BJ (cell line): ENCODE measurements at regions not wholly inside any gene's neighbourhood (a gene's known extent, or its start where the extent isn't known, plus 50 kb on each side); places are given as distances from the start of the nearest gene placed in this dataset.

Experiments
- CTCF ChIA-PET: fragments of 350-600 bp; formaldehyde crosslinking; extraction: SDS; loops from one replicate; lab custom pipeline; 2021; ENCODE audit warnings: antibody characterized with exemption, inconsistent platforms; lab: Yijun Ruan, JAX
- POLR2A ChIA-PET: fragments of 300-600 bp; sonication (Branson Sonifier 250); formaldehyde crosslinking; extraction: SDS; loops from one replicate; lab custom pipeline; 2021; ENCODE audit warnings: antibody characterized with exemption; lab: Charles Lee
- DNase-seq: peaks from one replicate; pipeline ENCODE4 v3.0.0-alpha.2; 2011; ENCODE audit warnings: low read depth
- H3K27me3 ChIP-seq: 2 replicates; pipeline ENCODE4 v1.6.0; 2011; ENCODE audit warnings: low read length; ENCODE audit not compliant: control insufficient read depth, insufficient read depth
- H3K36me3 ChIP-seq: 2 replicates; pipeline ENCODE4 v1.5.1; 2011; ENCODE audit warnings: low read length; ENCODE audit not compliant: control insufficient read depth, insufficient read depth
- H3K4me3 ChIP-seq: 2 replicates; pipeline ENCODE4 v1.5.1; 2011; ENCODE audit warnings: low read depth, mild to moderate bottlenecking, control low read depth, low read length
- TF ChIP-seq, protein P1 (sequence below): IDR thresholded peaks from 2 replicates; pipeline ENCODE4 v1.5.1; 2011; ENCODE audit warnings: low read depth, mild to moderate bottlenecking, control low read depth, inconsistent platforms, low read length, moderate library complexity; ENCODE audit not compliant: insufficient read depth

- POLR2A ChIA-PET = no interaction called here
- CTCF ChIA-PET = no interaction called here
- TF ChIP-seq, protein P1, sequence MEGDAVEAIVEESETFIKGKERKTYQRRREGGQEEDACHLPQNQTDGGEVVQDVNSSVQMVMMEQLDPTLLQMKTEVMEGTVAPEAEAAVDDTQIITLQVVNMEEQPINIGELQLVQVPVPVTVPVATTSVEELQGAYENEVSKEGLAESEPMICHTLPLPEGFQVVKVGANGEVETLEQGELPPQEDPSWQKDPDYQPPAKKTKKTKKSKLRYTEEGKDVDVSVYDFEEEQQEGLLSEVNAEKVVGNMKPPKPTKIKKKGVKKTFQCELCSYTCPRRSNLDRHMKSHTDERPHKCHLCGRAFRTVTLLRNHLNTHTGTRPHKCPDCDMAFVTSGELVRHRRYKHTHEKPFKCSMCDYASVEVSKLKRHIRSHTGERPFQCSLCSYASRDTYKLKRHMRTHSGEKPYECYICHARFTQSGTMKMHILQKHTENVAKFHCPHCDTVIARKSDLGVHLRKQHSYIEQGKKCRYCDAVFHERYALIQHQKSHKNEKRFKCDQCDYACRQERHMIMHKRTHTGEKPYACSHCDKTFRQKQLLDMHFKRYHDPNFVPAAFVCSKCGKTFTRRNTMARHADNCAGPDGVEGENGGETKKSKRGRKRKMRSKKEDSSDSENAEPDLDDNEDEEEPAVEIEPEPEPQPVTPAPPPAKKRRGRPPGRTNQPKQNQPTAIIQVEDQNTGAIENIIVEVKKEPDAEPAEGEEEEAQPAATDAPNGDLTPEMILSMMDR = no peak
- Histone ChIP-seq H3K36me3 (no peaks in the 10 kb centered on the region), H3K27me3 (no peaks in the 10 kb centered on the region), H3K4me3 (no peak overlapping the region)
- no peak for DNase-seq
These were observed 218.5 kb upstream of the CADM1 start for GRCh38 chr11:115722711-115723110.

DNA sequence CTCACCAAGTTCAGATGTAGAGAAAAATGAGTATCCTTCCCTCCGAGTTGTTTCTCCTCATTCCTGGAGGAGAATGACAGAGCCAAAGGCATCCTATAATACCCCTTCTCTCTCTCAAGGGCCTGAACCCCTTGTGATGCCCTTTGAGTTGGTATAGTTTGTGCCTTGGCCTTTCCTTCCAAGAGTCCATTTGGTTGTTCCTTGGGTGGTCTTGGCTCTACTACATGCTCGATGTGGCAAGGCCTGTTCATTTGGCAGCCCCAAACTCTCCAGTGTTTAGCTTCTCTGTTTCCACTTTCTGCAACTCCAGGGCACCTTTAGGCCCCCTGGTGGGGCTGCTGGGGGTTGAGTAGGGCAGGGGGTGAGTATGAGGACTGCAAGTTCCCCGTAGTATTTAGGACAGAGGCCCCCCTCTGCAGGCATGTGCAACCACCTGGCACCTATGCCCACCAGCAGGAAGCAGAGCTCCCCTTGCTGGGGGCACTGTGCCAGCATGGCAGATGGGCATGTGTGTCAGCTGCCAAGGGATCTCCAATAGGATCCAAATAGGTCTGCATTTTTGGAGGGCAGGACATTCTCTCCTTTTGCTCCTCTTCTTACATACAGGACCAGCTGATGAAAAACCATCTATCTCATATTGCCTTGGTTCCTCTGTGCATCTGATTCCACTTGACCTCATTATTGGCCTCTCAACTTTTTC, 217.2 kb upstream of the CADM1 start:
- no peaks in the 10 kb centered on the region for H3K27me3 ChIP-seq
- H3K4me3 ChIP-seq = no peak overlapping the region
- no peaks in the 10 kb centered on the region for H3K36me3 ChIP-seq
- TF ChIP-seq, protein P1 = no peak
- CTCF ChIA-PET = interaction anchor here (0.6 kb wide), 1 partner anchor 595 kb away, joined by 3 read pairs; no protein-coding TSS in a partner anchor
- DNase-seq = no peak
- POLR2A ChIA-PET = no interaction called here

DNA sequence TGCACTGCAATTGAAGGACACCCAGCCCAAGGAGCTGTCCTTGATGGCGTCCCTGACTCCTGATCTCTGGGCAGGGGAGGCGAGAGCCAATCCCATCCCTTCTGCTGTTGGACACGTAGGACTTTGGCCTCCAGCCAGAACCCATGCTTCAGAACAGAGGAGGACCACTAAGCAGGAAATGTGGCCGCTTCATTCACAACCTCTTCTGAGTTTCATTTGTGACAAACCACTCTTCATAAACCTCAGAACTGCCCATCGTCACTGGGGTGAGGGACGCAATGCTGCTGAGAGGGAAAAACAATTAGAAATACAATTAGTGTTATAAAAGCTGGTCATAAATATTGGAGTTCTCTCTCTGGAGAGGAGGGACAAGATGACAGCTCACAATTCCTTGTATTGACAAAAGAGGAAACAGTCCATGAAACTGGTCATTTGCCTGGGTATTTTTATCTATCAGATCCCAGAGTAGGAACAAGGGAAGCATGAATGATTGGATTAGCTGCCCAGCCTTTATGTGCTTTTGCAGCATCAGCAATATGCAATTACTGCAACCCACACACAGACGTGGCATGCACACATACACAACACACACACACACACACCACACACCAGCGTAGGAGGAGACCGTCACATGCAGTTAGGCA, 216.5 kb upstream of the CADM1 start:
- TF ChIP-seq, protein P1 = no peak
- POLR2A ChIA-PET = no interaction called here
- CTCF ChIA-PET = no interaction called here
- Histone ChIP-seq H3K4me3 (no peak overlapping the region), H3K27me3 (no peaks in the 10 kb centered on the region), H3K36me3 (no peaks in the 10 kb centered on the region)
- DNase-seq = no peak

DNA sequence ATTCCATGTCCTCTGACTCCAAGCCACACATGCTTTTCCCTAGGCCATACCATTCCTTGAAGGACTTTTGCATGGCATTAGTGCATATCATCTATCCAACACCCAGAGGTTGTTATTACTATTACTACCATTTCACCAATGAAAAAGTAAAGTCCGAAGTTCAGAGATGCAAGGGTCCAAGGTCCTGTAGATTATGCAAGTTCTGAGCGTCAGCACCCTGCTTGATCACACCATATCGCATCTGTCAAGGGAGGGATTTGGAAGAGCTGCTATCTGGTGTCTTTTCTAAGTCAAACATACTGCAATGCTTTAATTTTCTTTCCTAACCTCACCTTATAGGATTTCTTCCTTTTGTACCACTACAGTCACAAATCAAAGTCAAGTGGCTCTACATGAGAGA, 214.7 kb upstream of the CADM1 start:
- no peak for DNase-seq
- Histone ChIP-seq H3K4me3 (no peak overlapping the region), H3K27me3 (no peaks in the 10 kb centered on the region; the same call in 1 of the 2 replicates), H3K36me3 (no peaks in the 10 kb centered on the region)
- CTCF ChIA-PET = no interaction called here
- TF ChIP-seq, protein P1 = no peak
- POLR2A ChIA-PET = no interaction called here

- ChIA-PET POLR2A (no interaction called here), CTCF (no interaction called here)
- no peak overlapping the region for H3K4me3 ChIP-seq
- TF ChIP-seq, protein P1 = no peak
- no peak for DNase-seq
- H3K36me3 ChIP-seq = no peaks in the 10 kb centered on the region
- H3K27me3 ChIP-seq = no peaks in the 10 kb centered on the region; the same call in 1 of the 2 replicates
These were observed 213.9 kb upstream of the CADM1 start for GRCh38 chr11:115718106-115718505.
